WI38 (cell line): ENCODE measurements at regions not wholly inside any gene's neighbourhood (a gene's known extent, or its start where the extent isn't known, plus 50 kb on each side); places are given as distances from the start of the nearest gene placed in this dataset.

Source experiments
- H3K4me3 ChIP-seq: 2 replicates; pipeline ENCODE4 v1.5.1; 2011; ENCODE audit warnings: low read depth, mild to moderate bottlenecking, control low read depth, low read length
- CTCF ChIP-seq: IDR thresholded peaks from 2 replicates; pipeline ENCODE4 v1.5.1; 2012; ENCODE audit warnings: low read depth, mild to moderate bottlenecking, control low read depth, low read length

DNA sequence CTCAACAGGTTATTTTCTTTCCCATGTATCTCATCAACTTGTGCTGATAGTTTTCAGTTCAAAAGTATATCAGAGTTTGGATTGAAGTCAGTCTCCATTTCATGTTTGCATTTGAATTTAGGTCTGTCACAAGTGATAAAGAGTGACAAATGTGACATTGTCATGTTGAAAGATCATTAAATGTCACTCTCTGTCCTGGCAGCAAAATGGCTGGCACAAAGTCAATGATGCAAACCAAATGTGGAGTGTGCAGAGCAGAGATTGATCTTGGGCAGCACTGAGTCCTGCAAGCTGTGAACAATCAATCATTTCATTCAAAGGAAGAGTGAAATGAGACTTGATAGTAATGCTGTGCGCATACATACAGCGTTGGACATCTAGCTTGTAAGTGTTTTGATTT, 421.8 kb upstream of the CDH7 start:
- TF ChIP-seq CTCF = no peak
- H3K4me3 ChIP-seq = no peak overlapping the region

GRCh38 chr18:65326805-65327204, 424.0 kb upstream of the CDH7 start:
- TF ChIP-seq CTCF = no peak
- no peak overlapping the region for H3K4me3 ChIP-seq

GRCh38 chr18:65322895-65323294, 427.9 kb upstream of the CDH7 start:
- H3K4me3 ChIP-seq = no peak overlapping the region
- TF ChIP-seq CTCF = no peak

- no peak overlapping the region for H3K4me3 ChIP-seq
- no peak for TF ChIP-seq CTCF
These were observed 452.4 kb upstream of the CDH7 start for GRCh38 chr18:65298422-65298821.

DNA sequence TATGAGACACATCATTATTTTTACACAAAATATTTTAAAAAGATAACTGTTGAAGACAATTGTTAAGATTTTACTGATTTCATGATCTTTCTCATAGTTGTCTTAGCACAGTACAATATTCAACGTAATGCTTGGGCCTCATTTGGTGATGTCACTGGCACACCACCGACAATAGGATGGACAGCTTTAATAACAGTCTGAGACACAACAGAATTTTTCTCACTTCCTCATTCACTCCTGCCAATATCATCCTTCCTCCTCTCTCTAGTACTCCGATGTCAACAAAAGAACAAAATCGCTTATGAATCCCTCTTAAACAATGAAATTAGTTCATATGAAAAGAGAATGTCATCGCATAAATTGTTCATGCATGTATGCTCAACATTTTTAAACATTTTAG, 461.9 kb upstream of the CDH7 start:
- no peak overlapping the region for H3K4me3 ChIP-seq
- no peak for TF ChIP-seq CTCF

- no peak overlapping the region for H3K4me3 ChIP-seq
- no peak for TF ChIP-seq CTCF
These were observed 463.2 kb upstream of the CDH7 start for GRCh38 chr18:65287652-65288051.

DNA sequence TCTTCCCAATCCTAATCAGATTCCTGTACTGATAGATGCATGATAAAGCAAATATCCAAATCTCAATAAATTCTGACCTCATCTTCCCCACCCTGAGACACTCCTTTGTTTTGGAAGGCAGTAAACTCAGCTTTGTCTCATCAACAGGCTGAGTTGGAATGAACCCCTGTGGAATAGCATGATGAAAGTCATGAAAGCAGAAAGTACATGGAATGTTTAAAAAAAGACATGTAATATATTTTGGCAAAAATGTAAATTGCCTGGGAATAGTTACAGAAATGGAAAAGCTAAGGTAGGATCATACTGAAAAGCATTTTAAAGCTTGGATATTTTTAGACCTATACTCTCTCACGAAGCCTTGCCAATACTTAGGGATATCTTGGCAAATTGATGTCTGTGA, 468.7 kb upstream of the CDH7 start:
- no peak overlapping the region for H3K4me3 ChIP-seq
- no peak for TF ChIP-seq CTCF
